Natural killer cell treated with Interleukin-12 subunit alpha and Interleukin-12 subunit beta and Interleukin-15 and Interleukin-18, amount 100 ng/mL, for 72 hours (primary cell): ENCODE measurements at regions not wholly inside any gene's neighbourhood (a gene's known extent, or its start where the extent isn't known, plus 50 kb on each side); places are given as distances from the start of the nearest gene placed in this dataset.

Source experiments
- ATAC-seq, 2 donors: fragments of 150-1000 bp; cut with Tn5 transposase in 1 of 2; sonication (Bioruptor Pico), chemical (Tn5 transposase) in 1 of 2; 2 replicates each; pipeline ENCODE4 v1.10.0; 2021
- DNase-seq: peaks from one replicate; pipeline ENCODE4 v3.0.0; 2022; ENCODE audit warnings: low spot score
- H3K27ac Mint-ChIP-seq, 2 donors: 1 replicate in 1 of 2; 2 replicates in 1 of 2; pipeline ENCODE4 v1.8.0; 2022; ENCODE audit warnings: mixed read lengths in 2 of 2, mild to moderate bottlenecking in 1 of 2, moderate library complexity in 1 of 2
- H3K27me3 Mint-ChIP-seq, 2 donors: 1 replicate in 1 of 2; 2 replicates in 1 of 2; pipeline ENCODE4 v1.8.0; 2022; ENCODE audit warnings: mixed read lengths in 2 of 2
- H3K36me3 Mint-ChIP-seq: one replicate; pipeline ENCODE4 v1.8.0; 2022; ENCODE audit warnings: mixed read lengths
- H3K4me1 Mint-ChIP-seq, 2 donors: 1 replicate in 1 of 2; 2 replicates in 1 of 2; pipeline ENCODE4 v1.8.0; 2022; ENCODE audit warnings: low read depth in 2 of 2, mixed read lengths in 2 of 2, mild to moderate bottlenecking in 1 of 2
- H3K4me3 Mint-ChIP-seq: one replicate; pipeline ENCODE4 v1.8.0; 2022; ENCODE audit warnings: mixed read lengths
- H3K9me3 Mint-ChIP-seq: 2 replicates; pipeline ENCODE4 v1.8.0; 2022; ENCODE audit warnings: mixed read lengths

GRCh38 chr17:71948703-71949422 is 172.0 kb upstream of the SOX9 start:
- no peaks in the 10 kb centered on the region for H3K4me1 Mint-ChIP-seq
- H3K27ac Mint-ChIP-seq = no peak overlapping the region
- H3K9me3 Mint-ChIP-seq = peaks cover 12% of the 10 kb centered on the region

GRCh38 chr17:71959154-71959553 is 161.7 kb upstream of the SOX9 start:
- DNase-seq (no peak), ATAC-seq (no peak)
- Mint-ChIP-seq H3K4me3 (no peak overlapping the region), H3K27ac (no peak overlapping the region), H3K36me3 (no peaks in the 10 kb centered on the region), H3K27me3 (no peaks in the 10 kb centered on the region), H3K4me1 (no peaks in the 10 kb centered on the region), H3K9me3 (peaks cover 3% of the 10 kb centered on the region)

More at GRCh38 chr17:71948703-71949422, 172.0 kb upstream of the SOX9 start:
- Mint-ChIP-seq H3K4me3 (no peak overlapping the region), H3K27me3 (no peaks in the 10 kb centered on the region), H3K36me3 (no peaks in the 10 kb centered on the region)
- ATAC-seq (no peak), DNase-seq (no peak)

GRCh38 chr17:71963351-71963750 is 157.5 kb upstream of the SOX9 start:
- DNase-seq (no peak), ATAC-seq (no peak)
- no peak overlapping the region for H3K27ac Mint-ChIP-seq
- H3K9me3 Mint-ChIP-seq = no peaks in the 10 kb centered on the region
- no peak overlapping the region for H3K4me3 Mint-ChIP-seq
- H3K36me3 Mint-ChIP-seq = no peaks in the 10 kb centered on the region
- no peaks in the 10 kb centered on the region for H3K27me3 Mint-ChIP-seq
- H3K4me1 Mint-ChIP-seq = no peaks in the 10 kb centered on the region

- Mint-ChIP-seq H3K4me1 (no peaks in the 10 kb centered on the region), H3K27me3 (no peaks in the 10 kb centered on the region), H3K27ac (no peak overlapping the region), H3K9me3 (no peaks in the 10 kb centered on the region), H3K4me3 (no peak overlapping the region), H3K36me3 (no peaks in the 10 kb centered on the region)
- no peak for ATAC-seq
- no peak for DNase-seq
Observed at GRCh38 chr17:71963791-71964190, 157.0 kb upstream of the SOX9 start.

GRCh38 chr17:71964559-71964958 is 156.3 kb upstream of the SOX9 start:
- Mint-ChIP-seq H3K9me3 (no peaks in the 10 kb centered on the region), H3K36me3 (no peaks in the 10 kb centered on the region), H3K4me1 (no peaks in the 10 kb centered on the region), H3K27ac (no peak overlapping the region), H3K4me3 (no peak overlapping the region), H3K27me3 (no peaks in the 10 kb centered on the region)
- DNase-seq = no peak
- ATAC-seq = no peak

- Mint-ChIP-seq H3K27me3 (no peaks in the 10 kb centered on the region), H3K36me3 (no peaks in the 10 kb centered on the region), H3K27ac (no peak overlapping the region), H3K4me3 (no peak overlapping the region), H3K4me1 (no peaks in the 10 kb centered on the region), H3K9me3 (no peaks in the 10 kb centered on the region)
- ATAC-seq = no peak
- DNase-seq = no peak
Observed at GRCh38 chr17:71966055-71966454, 154.8 kb upstream of the SOX9 start.

GRCh38 chr17:71966459-71967313 is 154.1 kb upstream of the SOX9 start:
- Mint-ChIP-seq H3K9me3 (peaks cover 2% of the 10 kb centered on the region), H3K36me3 (no peaks in the 10 kb centered on the region), H3K27me3 (no peaks in the 10 kb centered on the region), H3K4me3 (no peak overlapping the region), H3K4me1 (no peaks in the 10 kb centered on the region), H3K27ac (no peak overlapping the region)
- DNase-seq (no peak), ATAC-seq (no peak)

GRCh38 chr17:71969500-71969899 is 151.3 kb upstream of the SOX9 start:
- no peak for ATAC-seq
- Mint-ChIP-seq H3K4me3 (no peak overlapping the region), H3K27ac (no peak overlapping the region), H3K9me3 (peaks cover 6% of the 10 kb centered on the region), H3K4me1 (no peaks in the 10 kb centered on the region), H3K36me3 (no peaks in the 10 kb centered on the region), H3K27me3 (no peaks in the 10 kb centered on the region)
- DNase-seq = no peak

GRCh38 chr17:71970312-71970711 is 150.5 kb upstream of the SOX9 start:
- Mint-ChIP-seq H3K9me3 (peaks cover 6% of the 10 kb centered on the region), H3K27ac (no peak overlapping the region), H3K4me3 (no peak overlapping the region), H3K36me3 (no peaks in the 10 kb centered on the region), H3K4me1 (no peaks in the 10 kb centered on the region), H3K27me3 (no peaks in the 10 kb centered on the region)
- ATAC-seq (no peak), DNase-seq (no peak)

- Mint-ChIP-seq H3K4me3 (no peak overlapping the region), H3K27ac (no peak overlapping the region), H3K9me3 (peaks cover 10% of the 10 kb centered on the region), H3K27me3 (no peaks in the 10 kb centered on the region), H3K36me3 (no peaks in the 10 kb centered on the region), H3K4me1 (no peaks in the 10 kb centered on the region)
- ATAC-seq (no peak), DNase-seq (no peak)
Observed at GRCh38 chr17:71974051-71974450, 146.8 kb upstream of the SOX9 start.

GRCh38 chr17:71975331-71975801 is 145.5 kb upstream of the SOX9 start:
- Mint-ChIP-seq H3K27ac (no peak overlapping the region), H3K4me3 (no peak overlapping the region), H3K36me3 (no peaks in the 10 kb centered on the region), H3K9me3 (peaks cover 10% of the 10 kb centered on the region), H3K27me3 (no peaks in the 10 kb centered on the region), H3K4me1 (no peaks in the 10 kb centered on the region)
- DNase-seq = no peak
- no peak for ATAC-seq

- no peak for ATAC-seq
- Mint-ChIP-seq H3K4me1 (no peaks in the 10 kb centered on the region), H3K9me3 (peaks cover 10% of the 10 kb centered on the region), H3K36me3 (no peaks in the 10 kb centered on the region), H3K27me3 (no peaks in the 10 kb centered on the region), H3K4me3 (no peak overlapping the region), H3K27ac (no peak overlapping the region)
- DNase-seq = no peak
Observed at GRCh38 chr17:71976011-71976649, 144.7 kb upstream of the SOX9 start.

GRCh38 chr17:71978435-71978834 is 142.4 kb upstream of the SOX9 start:
- Mint-ChIP-seq H3K27me3 (no peaks in the 10 kb centered on the region), H3K9me3 (peaks cover 8% of the 10 kb centered on the region), H3K27ac (no peak overlapping the region), H3K4me3 (no peak overlapping the region), H3K4me1 (no peaks in the 10 kb centered on the region), H3K36me3 (no peaks in the 10 kb centered on the region)
- ATAC-seq (no peak), DNase-seq (no peak)

- no peak overlapping the region for H3K27ac Mint-ChIP-seq
- peaks cover 11% of the 10 kb centered on the region for H3K9me3 Mint-ChIP-seq
- no peak overlapping the region for H3K4me3 Mint-ChIP-seq
- H3K27me3 Mint-ChIP-seq = no peaks in the 10 kb centered on the region
- no peaks in the 10 kb centered on the region for H3K4me1 Mint-ChIP-seq
- no peaks in the 10 kb centered on the region for H3K36me3 Mint-ChIP-seq
- DNase-seq (no peak), ATAC-seq (no peak)
Observed at GRCh38 chr17:71980171-71980570, 140.6 kb upstream of the SOX9 start.
